NCI-H1105 treated with DMSO at 0.1 percent for 48 hours (cell line): ENCODE measurements at regions not wholly inside any gene's neighbourhood (a gene's known extent, or its start where the extent isn't known, plus 50 kb on each side); places are given as distances from the start of the nearest gene placed in this dataset.
"Not testable (repeated sequence)": the region's sequence is repeated elsewhere in the genome, so short reads cannot be mapped to it uniquely, and the experiment has no call there.

Source experiments
- DNase-seq: peaks from one replicate; lab custom pipeline; 2025; lab: John Stamatoyannopoulos, UW

GRCh38 chr10:124324451-124324850 is 94.3 kb downstream of the OAT start:
- DNase-seq = no peak

- no peak for DNase-seq
Measured at GRCh38 chr10:124323806-124324205, 94.9 kb downstream of the OAT start.

- no peak for DNase-seq
Measured at GRCh38 chr10:124323111-124323725, 95.5 kb downstream of the OAT start.

GRCh38 chr10:124322191-124322980 is 96.3 kb downstream of the OAT start:
- no peak for DNase-seq

- no peak for DNase-seq
Measured at GRCh38 chr10:124321433-124322089, 97.2 kb downstream of the OAT start.

- DNase-seq = no peak
Measured at GRCh38 chr10:124320778-124321432, 97.8 kb downstream of the OAT start.

GRCh38 chr10:124319926-124320391 is 98.8 kb downstream of the OAT start:
- no peak for DNase-seq

- DNase-seq = not testable (repeated sequence)
Measured at GRCh38 chr10:124319520-124319919, 99.2 kb downstream of the OAT start.

- DNase-seq = no peak
Measured at GRCh38 chr10:124318811-124319210, 99.9 kb downstream of the OAT start.

GRCh38 chr10:124318076-124318475 is 100.6 kb downstream of the OAT start:
- DNase-seq = no peak

- DNase-seq = no peak
Measured at GRCh38 chr10:124316326-124316725, 102.4 kb downstream of the OAT start.

GRCh38 chr10:124315591-124316270 is 103.0 kb downstream of the OAT start:
- no peak for DNase-seq

GRCh38 chr10:124313374-124313773 is 105.3 kb downstream of the OAT start:
- no peak for DNase-seq

GRCh38 chr10:124308811-124309210 is 109.9 kb downstream of the OAT start:
- no peak for DNase-seq

GRCh38 chr10:124308056-124308645 is 110.6 kb downstream of the OAT start:
- DNase-seq = no peak

GRCh38 chr10:124307591-124307990 is 111.1 kb downstream of the OAT start:
- no peak for DNase-seq

- no peak for DNase-seq
Measured at GRCh38 chr10:124306922-124307371, 111.8 kb downstream of the OAT start.

GRCh38 chr10:124306520-124306919 is 112.2 kb downstream of the OAT start:
- no peak for DNase-seq

GRCh38 chr10:124305984-124306383 is 112.7 kb downstream of the OAT start:
- no peak for DNase-seq

- no peak for DNase-seq
Measured at GRCh38 chr10:124305131-124305530, 113.6 kb downstream of the OAT start.

GRCh38 chr10:124303662-124304418 is 114.9 kb downstream of the OAT start:
- no peak for DNase-seq
